NT2/D1 (cell line): ENCODE measurements at regions not wholly inside any gene's neighbourhood (a gene's known extent, or its start where the extent isn't known, plus 50 kb on each side); places are given as distances from the start of the nearest gene placed in this dataset.

Experiments
- SUZ12 ChIP-seq: IDR thresholded peaks from 2 replicates; pipeline ENCODE4 v1.6.1; 2011; ENCODE audit not compliant: insufficient read length, insufficient read depth; ENCODE audit errors: extremely low read depth
- YY1 ChIP-seq: IDR thresholded peaks from 2 replicates; pipeline ENCODE4 v1.6.1; 2011; ENCODE audit not compliant: insufficient read length, insufficient read depth
- ZNF274 ChIP-seq: IDR thresholded peaks from 2 replicates; pipeline ENCODE4 v1.6.1; 2011; ENCODE audit warnings: mild to moderate bottlenecking, low read depth, low read length

DNA sequence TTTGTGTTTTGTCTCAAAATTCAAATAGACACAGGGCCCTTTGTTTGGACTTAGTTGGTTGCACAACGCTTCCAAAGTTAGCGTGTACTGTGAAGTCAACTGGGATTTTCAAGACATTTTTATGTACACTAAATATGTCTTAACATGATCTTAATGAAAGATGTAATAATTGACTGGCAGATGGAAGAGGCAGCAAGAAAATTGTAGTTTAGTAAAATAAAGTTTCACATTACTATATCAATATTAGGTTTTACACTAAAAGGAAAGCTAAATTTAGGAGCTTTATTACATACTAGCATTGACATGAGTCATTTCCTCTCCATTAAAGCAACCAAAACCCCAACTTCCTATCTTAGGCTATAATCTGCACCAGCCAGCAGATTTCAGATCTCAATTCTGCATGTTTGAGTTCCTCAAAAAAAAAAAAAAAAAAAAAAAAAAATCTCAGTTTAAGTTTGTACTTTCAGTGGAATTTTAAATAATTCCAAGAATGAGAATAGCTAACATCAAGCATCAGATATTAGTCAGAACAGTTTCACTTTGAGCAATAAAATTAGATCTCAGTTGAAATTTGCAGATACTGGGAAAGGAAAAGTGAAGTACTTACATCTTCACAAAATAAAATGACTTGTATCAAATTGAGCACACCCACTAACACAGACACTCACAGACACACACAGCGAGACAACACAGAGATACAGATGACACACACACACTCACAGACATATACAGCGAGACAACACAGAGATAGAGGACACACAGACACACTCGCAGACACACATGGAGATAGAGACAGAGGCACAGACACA lies 346.6 kb upstream of the KLF6 start:
- TF ChIP-seq ZNF274 (no peak), YY1 (no peak), SUZ12 (no peak)
